ENCODE measurements at regions not wholly inside any gene's neighbourhood (a gene's known extent, or its start where the extent isn't known, plus 50 kb on each side); places are given as distances from the start of the nearest gene placed in this dataset.

DNA sequence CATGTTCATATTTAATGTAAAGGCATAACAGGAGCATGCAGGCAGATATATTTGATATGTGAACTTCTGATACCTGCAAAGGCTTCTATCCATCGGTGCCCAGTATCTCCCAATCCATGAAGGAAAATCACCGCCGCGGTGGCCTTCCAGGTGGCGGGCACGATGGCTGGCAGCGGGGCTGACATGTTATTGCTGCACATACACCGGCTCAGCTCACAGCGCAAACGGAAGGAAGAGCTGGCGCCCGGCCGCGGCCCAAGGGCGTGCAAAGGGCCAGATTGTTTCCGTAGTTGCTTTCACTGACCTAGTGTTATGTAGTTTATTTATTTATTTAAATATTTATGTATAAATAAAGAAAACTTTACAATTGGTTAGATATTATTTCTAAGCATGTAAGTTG, 322.7 kb upstream of the PITX2 start:
- Histone ChIP-seq H3K27ac (ENCODE audit: low read depth, low read length) (no peak overlapping the region), H3K4me3 (ENCODE audit: low read length) (no peak overlapping the region), H3K4me1 (ENCODE audit: control insufficient read depth, insufficient read depth, low read length) (peaks cover 2% of the 10 kb centered on the region), H3K9me3 (ENCODE audit: control insufficient read depth, low read length) (no peaks in the 10 kb centered on the region), H3K27me3 (ENCODE audit: control insufficient read depth, insufficient read depth, low read length, poor library complexity, severe bottlenecking) (no peaks in the 10 kb centered on the region), H3K36me3 (ENCODE audit: control insufficient read depth, insufficient read depth, low read length) (no peaks in the 10 kb centered on the region), H3K9ac (ENCODE audit: extremely low read depth, low read length, poor library complexity, severe bottlenecking) (no peak overlapping the region)
- WGBS, 2 experiments (ENCODE audit: insufficient coverage in 1 of 2, insufficient read length in 1 of 2), result 97 to 100% methylated on average over 1 to 16 of the region's 16 CpGs
- no peak for TF ChIP-seq CTCF (conservative IDR thresholded peaks at IDR 0.05)
- DNase-seq, result no peak
- no peak overlapping the region for H3K27ac Mint-ChIP-seq
- H3K36me3 Mint-ChIP-seq (ENCODE audit: low read depth), result no peaks in the 10 kb centered on the region
- H3K4me1 Mint-ChIP-seq, result peaks cover 4% of the 10 kb centered on the region
- no peaks in the 10 kb centered on the region for H3K9me3 Mint-ChIP-seq
- no peaks in the 10 kb centered on the region for H3K27me3 Mint-ChIP-seq (ENCODE audit: insufficient read depth)
- no peak overlapping the region for H3K4me3 Mint-ChIP-seq

- Mint-ChIP-seq H3K27ac (no peak overlapping the region), H3K36me3 (ENCODE audit: low read depth) (no peaks in the 10 kb centered on the region), H3K4me1 (no peaks in the 10 kb centered on the region), H3K4me3 (no peak overlapping the region), H3K9me3 (no peaks in the 10 kb centered on the region), H3K27me3 (ENCODE audit: insufficient read depth) (no peaks in the 10 kb centered on the region)
- H3K9ac ChIP-seq (ENCODE audit: extremely low read depth, low read length, poor library complexity, severe bottlenecking), result no peak overlapping the region
- TF ChIP-seq CTCF (conservative IDR thresholded peaks at IDR 0.05), result no peak
- no peaks in the 10 kb centered on the region for H3K9me3 ChIP-seq (ENCODE audit: control insufficient read depth, low read length)
- no peaks in the 10 kb centered on the region for H3K36me3 ChIP-seq (ENCODE audit: control insufficient read depth, insufficient read depth, low read length)
- no peak overlapping the region for H3K4me3 ChIP-seq (ENCODE audit: low read length)
- 92% methylated on average over 3 of the region's 3 CpGs; no CpG with 5 or more reads in 1 of the 2 experiments for WGBS, 2 experiments (ENCODE audit: insufficient coverage in 1 of 2, insufficient read length in 1 of 2)
- no peak for DNase-seq
- no peaks in the 10 kb centered on the region for H3K27me3 ChIP-seq (ENCODE audit: control insufficient read depth, insufficient read depth, low read length, poor library complexity, severe bottlenecking)
- H3K27ac ChIP-seq (ENCODE audit: low read depth, low read length), result no peak overlapping the region
- H3K4me1 ChIP-seq (ENCODE audit: control insufficient read depth, insufficient read depth, low read length), result no peaks in the 10 kb centered on the region
Observed at GRCh38 chr4:110949542-110949941, 326.7 kb upstream of the PITX2 start.

DNA sequence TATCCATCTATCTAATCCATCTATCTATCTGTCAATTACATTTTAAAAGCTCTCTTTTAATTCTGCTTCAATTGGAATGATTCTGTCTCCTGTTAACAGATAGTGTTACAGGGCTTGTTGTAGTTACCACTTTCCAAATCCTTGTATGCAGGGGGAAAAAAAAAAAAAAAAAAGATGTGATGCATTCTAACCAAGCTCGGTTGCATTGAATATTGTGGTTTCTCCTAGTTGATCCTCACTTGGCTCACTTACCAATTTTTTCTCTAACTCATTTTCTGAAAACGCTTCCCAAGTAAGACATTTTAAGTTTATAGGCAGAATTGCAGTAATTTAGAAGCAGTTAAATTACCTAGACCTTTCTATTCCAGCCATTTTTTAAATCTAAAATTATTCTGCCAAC, 327.9 kb upstream of the PITX2 start:
- no peaks in the 10 kb centered on the region for H3K36me3 Mint-ChIP-seq (ENCODE audit: low read depth)
- 91% methylated on average over 2 of the region's 2 CpGs; no CpG with 5 or more reads in 1 of the 2 experiments for WGBS, 2 experiments (ENCODE audit: insufficient coverage in 1 of 2, insufficient read length in 1 of 2)
- H3K36me3 ChIP-seq (ENCODE audit: control insufficient read depth, insufficient read depth, low read length), result no peaks in the 10 kb centered on the region

More for the DNA sequence above, 327.9 kb upstream of the PITX2 start:
- no peaks in the 10 kb centered on the region for H3K27me3 Mint-ChIP-seq (ENCODE audit: insufficient read depth)
- H3K27ac ChIP-seq (ENCODE audit: low read depth, low read length), result no peak overlapping the region
- H3K27ac Mint-ChIP-seq, result no peak overlapping the region
- no peaks in the 10 kb centered on the region for H3K9me3 Mint-ChIP-seq
- DNase-seq, result no peak
- H3K9ac ChIP-seq (ENCODE audit: extremely low read depth, low read length, poor library complexity, severe bottlenecking), result no peak overlapping the region
- H3K4me1 Mint-ChIP-seq, result no peaks in the 10 kb centered on the region
- H3K4me3 ChIP-seq (ENCODE audit: low read length), result no peak overlapping the region
- no peaks in the 10 kb centered on the region for H3K27me3 ChIP-seq (ENCODE audit: control insufficient read depth, insufficient read depth, low read length, poor library complexity, severe bottlenecking)
- no peak overlapping the region for H3K4me3 Mint-ChIP-seq
- H3K4me1 ChIP-seq (ENCODE audit: control insufficient read depth, insufficient read depth, low read length), result no peaks in the 10 kb centered on the region
- TF ChIP-seq CTCF (conservative IDR thresholded peaks at IDR 0.05), result no peak
- H3K9me3 ChIP-seq (ENCODE audit: control insufficient read depth, low read length), result no peaks in the 10 kb centered on the region
